ENCODE measurements at regions not wholly inside any gene's neighbourhood (a gene's known extent, or its start where the extent isn't known, plus 50 kb on each side); places are given as distances from the start of the nearest gene placed in this dataset.

- TF ChIP-seq GATA2 (IDR thresholded peaks at IDR 0.05; ENCODE audit: low read depth, low read length) (no peak), GATA3 (IDR thresholded peaks at IDR 0.05; ENCODE audit: low read depth, low read length) (no peak)
These were observed 118.4 kb upstream of the FZD10 start for GRCh38 chr12:130043685-130044406.

Data from SH-SY5Y (cell line).